RKO (cell line): ENCODE measurements at regions not wholly inside any gene's neighbourhood (a gene's known extent, or its start where the extent isn't known, plus 50 kb on each side); places are given as distances from the start of the nearest gene placed in this dataset.

ENCODE experiments used
- DNase-seq: peaks from one replicate; pipeline ENCODE4 v3.0.0-alpha.2; 2016; ENCODE audit warnings: low spot score

DNA sequence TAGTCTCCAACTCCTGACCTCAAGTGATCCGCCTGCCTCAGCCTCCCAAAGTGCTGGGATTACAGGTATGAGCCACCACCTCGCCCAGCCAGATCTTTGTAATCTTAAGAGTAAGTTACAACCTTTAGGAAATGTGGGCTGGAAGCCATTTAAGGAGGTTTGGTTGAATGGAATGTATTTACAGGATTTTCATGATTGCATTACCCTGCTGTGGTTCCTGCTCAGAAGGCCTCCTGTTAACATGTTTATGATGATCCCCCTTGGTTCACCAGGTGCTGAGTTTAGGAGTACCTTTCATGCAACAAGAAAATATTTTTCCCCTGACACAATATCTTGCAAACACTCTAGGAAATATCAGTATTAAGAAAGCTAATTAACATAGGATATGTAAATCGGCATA lies 187.4 kb upstream of the SH3BP4 start:
- DNase-seq: no peak

DNA sequence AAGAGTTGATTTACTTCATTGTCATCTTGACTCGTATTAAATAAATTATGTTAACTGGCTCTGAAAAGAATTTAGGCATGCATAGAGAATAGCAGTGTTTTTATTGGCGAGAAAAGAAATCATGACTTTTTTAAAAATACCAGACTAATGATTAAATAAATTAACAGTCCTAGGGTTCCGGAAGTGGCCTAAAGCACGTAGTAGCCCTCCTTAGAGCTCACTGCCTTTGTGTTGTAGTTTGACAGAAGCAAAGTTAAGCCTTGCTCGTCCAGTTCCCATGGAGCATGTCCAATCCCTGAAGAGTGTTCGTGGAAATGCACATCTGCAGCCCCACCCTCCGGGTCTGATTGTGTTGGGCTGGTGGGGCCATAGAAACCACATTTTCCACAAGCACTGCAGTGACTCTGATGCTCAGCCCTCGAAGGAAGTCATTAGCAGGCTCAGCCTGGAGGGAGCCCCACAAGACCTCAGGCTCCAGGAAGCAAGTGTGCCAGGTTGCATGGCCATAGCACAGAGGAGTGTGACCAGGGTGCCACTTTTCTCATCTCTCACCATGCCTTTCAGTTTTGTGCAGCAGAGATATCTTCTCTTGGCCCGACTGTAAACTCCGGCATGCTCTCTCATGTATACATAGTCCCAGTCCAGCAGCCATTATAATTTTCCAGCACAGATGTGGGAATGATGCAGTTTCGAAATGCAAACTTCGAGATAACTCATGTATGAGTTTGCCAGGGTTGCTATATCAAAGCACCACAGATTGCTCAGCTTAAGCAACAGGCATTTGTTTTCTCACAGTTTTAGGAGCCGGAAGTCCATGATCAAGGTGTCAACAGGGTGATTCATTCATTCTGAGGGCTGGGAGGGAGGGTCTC lies 188.6 kb upstream of the SH3BP4 start:
- no peak for DNase-seq

DNA sequence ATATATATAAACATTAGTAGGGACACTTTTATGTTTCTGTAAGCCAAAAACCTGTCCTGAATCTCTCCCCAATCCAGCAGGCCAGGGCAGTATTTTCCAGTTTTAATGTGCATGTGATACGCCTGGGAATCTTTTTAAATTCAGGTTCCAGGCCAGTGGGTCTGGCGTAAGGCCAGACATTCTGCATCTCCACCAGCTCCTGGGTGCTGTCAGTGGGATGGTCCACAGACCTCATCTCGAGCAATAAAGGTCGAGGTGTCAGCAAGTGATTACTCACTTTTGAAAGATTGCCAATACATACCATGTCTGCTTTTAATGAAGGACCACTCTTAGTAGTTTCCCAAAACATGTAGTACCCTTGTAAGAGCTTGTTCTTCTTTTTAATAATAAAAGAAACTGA lies 189.9 kb upstream of the SH3BP4 start:
- no peak for DNase-seq

DNA sequence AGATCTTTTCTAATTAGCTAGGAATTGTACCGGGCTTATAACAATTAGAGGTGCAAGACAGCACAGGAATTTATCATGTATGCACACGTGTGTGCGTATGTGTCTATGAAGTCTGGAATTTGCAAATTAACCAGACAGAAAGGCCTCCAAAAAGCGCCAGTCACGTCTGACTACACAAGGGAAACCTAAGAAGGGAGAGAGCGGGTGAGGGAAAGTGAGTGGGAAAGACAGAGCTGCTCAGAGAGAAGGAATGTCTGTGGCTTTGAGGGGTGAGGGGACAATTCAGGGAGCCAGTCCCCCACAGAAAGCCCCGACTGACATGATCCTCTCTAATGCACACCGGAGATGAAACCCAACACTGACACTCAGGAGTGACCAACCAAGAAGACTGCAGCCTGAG lies 197.7 kb upstream of the SH3BP4 start:
- DNase-seq: no peak

DNA sequence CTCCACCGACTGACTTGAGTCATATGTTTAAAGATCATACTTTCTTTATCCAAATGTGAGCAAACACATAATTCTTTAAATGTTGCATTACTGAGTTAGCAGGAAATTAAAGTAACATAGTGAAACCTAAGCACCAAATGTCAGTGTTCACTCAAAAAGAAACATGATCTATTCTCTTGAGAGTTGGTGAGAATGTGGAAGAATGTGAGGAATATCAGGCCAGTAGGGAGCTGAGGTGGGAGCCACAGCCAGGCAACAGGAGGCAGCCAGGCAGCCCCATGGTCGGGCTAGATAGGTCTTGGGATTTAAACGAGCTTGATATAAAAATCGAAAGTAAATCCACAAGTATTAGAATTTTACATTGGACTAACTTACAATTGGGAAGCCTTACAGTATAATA lies 198.1 kb upstream of the SH3BP4 start:
- DNase-seq: no peak

DNA sequence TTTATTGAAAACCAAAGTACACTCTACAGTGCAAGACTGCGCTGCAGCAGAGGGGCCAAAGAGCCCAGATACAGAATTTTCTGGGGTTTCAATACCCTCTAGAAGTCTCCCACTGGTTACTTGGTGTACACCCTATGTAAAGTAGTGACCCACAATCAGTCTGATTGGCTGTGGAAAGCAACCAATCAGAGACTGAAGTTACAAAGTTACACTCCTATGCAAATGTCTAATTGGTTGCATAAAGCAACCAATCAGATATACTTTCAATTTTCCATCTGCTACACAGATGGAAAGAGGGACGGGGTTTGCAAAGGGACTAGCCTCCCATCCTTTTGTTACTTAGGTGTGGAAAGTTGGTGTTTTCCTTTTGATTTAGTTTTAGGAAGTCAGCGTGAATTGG lies 198.9 kb upstream of the SH3BP4 start:
- no peak for DNase-seq

DNA sequence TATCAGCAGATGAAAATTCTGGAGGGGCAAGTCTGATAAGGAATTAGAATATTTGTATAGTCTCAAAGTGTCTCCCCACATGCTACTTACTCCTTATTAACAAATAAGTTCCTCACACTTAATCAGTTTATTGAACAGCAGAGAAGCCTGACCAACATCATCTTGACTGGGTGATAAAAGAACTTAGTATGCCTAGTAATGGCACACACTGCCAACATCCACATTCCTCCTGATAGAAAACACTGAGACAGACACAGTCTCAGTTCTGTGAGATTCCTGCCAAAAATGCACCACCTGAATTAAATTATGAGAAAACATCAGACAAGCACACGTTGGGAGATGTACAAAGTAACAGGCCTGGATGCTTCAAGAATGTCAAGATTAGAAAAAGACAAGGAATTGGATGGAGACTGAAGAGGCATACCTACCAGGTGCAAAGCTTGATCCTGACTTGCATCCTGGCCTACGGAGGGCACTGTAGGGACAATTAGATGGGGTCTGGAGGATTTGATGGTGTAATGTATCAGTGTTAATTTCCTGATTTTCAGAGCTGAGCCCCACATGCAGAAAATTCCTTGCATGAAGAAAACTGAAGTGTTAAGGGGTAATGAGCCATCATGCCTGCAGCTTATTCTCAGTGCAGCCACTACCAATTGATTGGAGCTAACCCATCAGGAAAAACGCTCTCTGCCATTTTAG lies 200.4 kb upstream of the SH3BP4 start:
- DNase-seq: no peak

DNA sequence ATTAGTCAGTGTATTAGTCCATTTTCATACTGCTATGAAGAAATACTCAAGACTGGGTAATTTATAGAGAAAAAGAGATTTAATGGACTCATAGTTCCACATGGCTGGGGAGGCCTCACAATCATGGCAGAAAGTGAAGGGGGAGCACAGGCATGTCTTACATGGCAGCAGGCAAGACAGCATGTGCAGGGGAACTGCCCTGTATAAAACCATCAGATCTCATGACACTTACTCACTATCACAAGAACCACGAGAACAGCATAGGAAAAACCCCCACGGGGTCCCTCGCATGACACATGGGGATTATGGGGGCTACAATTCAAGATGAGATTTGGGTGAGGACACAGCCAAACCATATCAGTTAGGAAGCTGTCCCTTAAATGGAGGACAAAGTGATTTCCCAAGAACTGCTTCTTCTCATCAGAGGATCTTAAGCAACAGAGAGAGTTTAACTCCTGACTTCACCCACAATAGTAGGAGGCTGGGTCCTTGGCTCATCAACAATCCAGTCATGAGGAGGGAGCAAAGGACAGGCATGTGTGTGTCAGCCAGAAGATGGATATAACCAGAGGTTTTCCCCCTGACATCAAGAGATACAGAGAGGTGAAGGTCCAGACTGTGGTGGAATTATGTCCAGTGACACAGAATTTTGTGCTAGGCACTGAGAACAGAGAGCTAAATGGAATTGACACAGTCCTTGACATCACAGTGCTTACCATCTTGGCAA lies 203.8 kb upstream of the SH3BP4 start:
- DNase-seq: no peak

DNA sequence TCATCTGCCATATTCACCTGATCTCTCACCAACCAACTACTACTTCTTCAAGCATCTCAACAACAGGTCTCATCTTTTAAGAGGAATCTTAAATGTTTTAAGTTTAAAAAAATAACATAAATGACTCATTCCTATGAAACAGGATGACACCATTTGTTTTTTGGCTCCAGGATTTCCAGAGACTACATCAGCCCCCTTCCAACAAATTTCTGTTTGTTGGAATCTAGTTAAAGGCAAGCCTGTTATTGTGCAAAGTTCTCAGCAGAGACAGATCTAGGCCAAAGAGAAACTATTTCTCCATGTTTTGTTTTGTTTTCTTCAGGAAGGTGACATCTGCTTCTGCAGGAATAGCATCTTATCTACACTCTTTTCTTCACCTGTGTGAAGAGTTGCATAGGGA lies 204.8 kb upstream of the SH3BP4 start:
- no peak for DNase-seq

DNA sequence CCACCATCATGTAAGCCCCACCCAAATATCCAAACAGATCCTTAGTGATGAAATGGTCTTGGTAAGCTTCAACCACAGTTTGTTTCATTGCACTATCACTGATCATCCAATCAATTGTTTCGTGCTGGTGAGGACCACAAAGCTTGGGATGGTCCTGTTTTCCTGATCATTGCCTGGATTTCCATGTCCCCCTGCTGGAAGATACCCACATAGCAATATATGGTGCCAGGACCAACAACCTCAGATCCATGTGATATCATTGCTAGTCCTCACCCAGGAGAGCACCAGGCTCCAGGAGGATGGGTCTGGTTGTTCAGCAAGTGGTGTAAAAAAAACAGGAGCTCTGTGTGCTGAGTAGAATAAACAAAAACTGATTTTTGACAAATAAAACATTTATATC lies 206.5 kb upstream of the SH3BP4 start:
- DNase-seq: no peak

DNA sequence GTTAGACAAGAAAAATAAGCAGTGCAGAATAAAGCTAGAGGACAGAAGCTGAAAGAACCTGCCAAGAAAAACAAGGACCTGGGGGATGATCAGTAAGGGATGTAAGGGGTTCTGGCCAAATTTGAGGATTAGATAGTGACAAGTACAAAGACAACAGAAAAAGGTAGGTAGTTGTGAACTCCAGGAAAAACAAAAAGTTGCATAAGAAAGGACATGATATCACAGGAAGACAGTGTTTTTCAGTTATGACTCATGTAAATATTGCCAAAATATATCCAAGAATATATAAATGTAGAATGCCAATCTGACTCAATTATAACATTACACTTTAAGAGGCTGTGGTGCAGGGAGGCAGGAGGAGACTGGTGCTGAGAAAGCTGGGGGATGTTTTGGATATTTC lies 209.8 kb upstream of the SH3BP4 start:
- no peak for DNase-seq

DNA sequence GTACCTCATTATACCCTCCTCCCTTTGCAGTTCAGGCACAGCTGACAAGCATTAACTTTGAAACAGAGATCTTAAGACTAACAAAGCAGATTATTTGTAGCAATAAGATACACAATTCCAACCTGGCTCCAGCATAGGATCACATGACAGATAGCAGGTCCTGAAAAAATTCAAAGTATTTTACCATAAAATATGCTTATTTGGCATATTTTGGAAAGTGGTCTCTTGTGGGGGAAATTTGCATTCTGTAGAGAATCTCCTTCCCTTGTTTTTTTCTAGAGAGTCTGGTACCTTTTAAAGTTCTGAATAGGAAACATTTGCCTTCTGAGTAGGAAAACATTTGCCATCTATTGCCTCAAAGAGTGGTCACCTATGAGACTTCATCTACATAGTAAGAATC lies 212.8 kb upstream of the SH3BP4 start:
- DNase-seq: no peak

DNA sequence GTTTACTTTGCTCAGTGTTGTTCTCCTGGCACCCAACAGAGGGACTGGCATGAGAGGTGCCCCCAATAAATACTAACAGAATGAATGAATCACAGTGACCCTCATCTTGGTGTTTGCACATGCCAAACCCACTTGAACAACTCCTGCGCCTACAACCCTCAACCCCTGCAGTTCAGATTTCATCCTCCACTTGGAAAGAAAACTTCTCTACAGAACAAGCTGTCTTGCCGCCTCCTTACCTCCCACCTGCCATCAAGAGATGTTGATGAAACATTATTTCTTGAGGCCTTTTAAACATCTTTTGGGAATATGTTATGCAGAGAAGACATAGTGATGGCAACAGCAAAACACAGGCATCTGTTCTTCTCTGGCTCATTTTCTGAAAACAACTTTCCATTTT lies 216.0 kb upstream of the SH3BP4 start:
- no peak for DNase-seq

DNA sequence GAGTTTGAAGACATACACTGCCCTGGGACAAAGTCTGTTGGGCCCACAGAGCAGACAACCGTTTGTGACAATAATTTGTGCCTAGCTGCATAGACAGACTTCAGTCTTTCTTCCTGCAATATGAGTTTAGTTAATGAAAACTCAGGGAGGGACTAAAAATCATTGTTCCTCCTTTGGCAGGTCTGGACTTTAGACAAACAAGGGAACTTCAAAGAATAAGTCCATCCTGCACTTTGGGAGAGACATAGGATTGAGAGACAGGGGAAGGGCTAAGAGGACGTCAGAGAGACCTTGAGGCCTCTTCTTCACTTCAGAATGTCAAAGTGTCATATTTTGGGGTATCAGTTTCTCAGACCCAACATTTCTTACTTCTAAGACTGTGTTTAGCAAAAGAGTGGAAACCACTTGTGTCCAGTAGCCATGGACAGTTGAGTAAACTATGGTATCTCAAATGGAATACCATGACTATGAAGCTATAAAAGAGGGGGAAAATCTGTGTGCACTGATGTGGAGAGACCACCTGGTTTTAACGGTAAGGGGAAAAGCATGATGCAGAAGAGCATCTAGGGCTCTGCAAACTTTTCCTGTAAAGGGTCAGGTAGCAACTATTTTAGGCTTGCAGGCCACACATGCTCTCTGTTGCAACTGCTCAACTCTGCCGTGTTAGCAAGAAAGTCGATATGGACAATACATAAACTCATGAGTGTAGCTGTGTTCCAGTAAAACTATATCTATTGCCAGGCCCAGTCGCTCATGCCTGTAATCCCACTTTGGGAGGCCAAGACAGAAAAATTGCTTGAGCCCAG lies 217.8 kb upstream of the SH3BP4 start:
- no peak for DNase-seq

DNA sequence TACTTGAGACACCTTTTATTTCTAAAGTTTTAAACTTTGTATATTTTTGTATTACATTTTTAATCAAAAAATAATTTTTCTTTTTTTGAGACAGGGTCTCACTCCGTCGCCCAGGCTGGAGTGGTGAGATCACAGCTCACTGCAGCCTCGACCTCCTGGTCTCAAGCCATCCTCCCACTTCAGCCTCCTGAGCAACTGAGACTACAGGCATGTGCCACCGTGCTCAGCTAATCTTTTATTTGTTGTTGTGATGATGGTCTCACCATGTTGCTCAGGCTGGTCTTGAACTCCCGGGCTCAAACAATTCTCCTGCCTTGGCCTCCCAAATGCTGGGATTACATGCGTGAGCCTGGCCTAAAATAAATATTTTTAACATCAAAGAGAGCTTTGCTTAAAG lies 218.7 kb upstream of the SH3BP4 start:
- no peak for DNase-seq

DNA sequence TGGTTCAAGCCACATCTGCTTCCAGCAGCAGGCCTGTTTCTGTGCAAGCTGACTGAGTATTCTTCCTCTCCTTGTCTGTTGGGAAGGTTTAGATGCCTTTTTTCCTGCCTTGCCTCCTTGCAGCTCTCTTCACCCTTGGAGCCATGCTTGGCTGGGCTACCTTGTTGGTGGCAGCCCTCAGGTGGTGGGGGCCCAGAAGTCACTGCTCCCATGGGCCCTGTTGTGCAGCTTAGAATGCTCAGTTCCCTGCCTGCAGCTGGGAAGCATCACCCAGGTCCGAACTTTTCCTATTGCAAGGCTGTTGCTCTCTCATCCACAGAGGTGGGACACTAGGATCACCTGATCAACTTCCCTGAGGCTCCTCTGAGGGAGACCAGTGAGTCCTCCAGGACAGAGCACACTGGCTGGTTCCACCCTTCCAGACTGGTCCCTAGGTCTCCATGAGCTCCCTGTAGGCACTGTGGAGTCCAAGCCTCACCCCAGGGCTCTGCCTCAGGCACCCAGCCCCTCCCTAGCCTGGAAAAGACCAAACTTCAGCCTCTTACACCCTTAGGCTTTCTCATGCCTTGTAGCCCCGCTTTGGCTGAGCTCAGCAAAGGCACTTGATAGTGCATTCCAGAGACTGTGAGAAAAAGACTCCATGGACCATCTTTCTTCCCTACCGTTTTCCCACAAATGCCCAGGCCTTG lies 219.3 kb upstream of the SH3BP4 start:
- no peak for DNase-seq

DNA sequence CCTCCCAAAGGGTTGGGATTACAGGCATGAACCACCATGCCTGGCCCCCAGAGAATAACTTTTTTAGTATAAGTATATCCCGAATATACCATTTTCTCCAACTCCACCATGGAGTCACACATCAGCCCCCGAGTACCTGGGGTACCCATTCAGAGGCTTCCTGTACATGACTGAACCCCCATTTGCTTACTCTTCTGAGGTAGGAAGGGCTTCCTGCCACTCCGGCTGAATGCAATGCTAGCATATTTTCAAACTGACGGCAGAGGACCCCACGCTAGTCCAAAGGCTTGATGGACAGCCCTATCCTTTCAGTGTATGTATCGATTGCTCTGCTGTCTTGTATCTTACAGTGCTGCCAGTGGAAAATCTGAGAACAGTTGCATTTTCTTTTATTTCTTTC lies 220.6 kb upstream of the SH3BP4 start:
- DNase-seq: no peak

DNA sequence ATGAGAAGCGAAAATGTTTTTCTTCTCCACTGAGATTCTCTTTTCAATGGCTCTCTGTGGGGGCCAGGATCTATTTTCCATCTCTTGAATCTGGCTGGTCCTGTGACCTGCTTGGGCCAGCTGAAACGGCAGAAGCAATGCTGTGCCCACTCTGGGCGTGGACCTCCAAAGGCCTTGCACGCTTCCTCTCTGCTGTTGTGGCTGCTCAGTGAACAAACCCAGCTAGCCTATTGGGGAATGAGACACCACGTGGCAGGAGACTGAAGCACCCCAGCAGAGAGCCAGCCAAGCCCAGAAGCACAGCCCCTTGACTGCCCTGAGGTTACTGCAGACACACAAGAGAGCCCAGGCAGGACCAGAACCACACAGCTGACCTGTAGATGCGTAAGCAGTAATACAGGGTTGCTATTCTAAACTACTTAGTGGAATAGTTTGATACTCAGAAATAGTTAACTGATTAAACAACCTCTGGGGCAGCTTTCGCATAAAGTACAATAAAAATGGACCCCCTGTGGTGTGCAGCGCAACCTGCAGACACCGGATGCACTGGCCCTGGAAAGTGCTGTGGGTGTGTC lies 221.7 kb upstream of the SH3BP4 start:
- no peak for DNase-seq

DNA sequence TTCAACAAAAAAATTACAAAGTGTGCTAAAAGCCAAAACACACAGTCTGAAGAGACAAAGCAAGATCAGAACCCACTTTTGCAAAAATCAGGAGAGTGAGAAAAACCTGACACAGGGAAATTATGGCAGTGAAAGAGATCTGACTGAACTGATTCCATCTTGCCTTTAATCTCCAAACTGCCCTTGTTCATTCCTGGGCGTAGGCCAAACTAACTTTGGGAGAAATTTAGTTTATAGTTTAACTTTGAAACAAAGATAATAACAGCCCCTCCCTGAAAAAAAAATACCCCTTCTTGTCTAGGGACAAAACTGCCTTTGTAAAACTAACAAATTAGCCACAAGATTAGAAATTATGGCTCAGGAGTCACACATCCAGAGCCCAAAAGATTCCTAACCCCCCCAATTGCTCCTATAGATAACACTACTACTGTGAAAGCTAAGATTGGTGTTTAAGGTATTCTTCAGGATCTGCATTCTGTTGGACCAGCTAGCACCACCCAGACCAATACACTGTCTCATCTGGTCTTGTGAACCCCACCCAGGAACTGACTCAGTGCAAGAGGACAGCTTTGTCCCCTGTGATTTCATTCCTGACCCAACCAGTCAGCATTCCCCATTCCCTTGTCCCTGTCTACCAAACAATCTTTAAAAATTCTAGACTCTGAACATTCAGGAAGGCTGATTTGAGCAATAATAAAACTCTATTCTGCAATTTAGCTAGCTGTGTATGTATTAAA lies 226.1 kb upstream of the SH3BP4 start:
- DNase-seq: no peak

DNA sequence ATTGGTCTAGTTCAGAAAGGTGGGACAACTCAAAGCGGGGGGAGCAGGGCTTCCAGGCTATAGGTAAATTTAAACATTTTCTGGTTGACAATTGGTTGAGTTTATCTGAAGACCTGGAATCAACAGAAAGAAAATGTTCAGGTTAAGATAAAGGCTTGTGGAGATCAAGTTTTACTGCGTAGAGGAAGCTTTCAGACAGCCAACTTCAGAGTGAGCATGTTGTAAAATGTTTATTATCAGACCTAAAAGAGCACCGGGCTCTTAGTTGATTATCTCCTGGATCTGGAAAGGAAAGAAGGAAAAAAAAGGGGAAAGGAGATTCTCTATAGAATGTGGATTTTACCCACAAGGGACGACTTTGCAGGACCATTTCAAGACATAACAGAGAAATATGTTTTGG lies 227.0 kb upstream of the SH3BP4 start:
- no peak for DNase-seq

DNA sequence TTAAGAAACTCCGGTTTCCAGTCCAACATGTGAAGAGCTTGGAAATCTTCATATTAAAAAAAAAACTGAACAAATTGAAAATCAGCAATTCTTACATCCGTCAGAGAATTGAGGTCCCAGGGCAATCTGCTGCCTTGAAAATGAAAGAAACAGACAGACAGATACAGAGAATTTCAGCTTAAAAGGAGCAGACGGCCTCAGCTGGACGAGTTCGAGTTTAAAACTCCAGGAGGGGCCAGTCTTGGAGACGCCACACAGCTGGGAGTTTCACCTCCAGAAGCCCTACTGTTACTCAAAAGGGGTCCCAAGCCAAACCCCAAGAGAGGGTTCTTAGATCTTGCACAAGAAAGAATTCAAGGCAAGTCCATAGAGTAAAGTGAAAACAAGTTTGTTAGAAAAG lies 226.5 kb upstream of the ARL4C start:
- DNase-seq: no peak
